ENCODE measurements at regions not wholly inside any gene's neighbourhood (a gene's known extent, or its start where the extent isn't known, plus 50 kb on each side); places are given as distances from the start of the nearest gene placed in this dataset.

- H3K4me3 ChIP-seq (ENCODE audit: low read length), result no peak overlapping the region
- no peaks in the 10 kb centered on the region for H3K27me3 ChIP-seq (ENCODE audit: control insufficient read depth, insufficient read depth, low read length)
- H3K4me1 ChIP-seq (ENCODE audit: control insufficient read depth, insufficient read depth, low read length), result peaks cover 20% of the 10 kb centered on the region
- no peaks in the 10 kb centered on the region for H3K9me3 ChIP-seq (ENCODE audit: control insufficient read depth, low read length)
- no peaks in the 10 kb centered on the region for H3K36me3 ChIP-seq (ENCODE audit: control insufficient read depth, insufficient read depth, low read length)
- no peak overlapping the region for H3K9ac ChIP-seq (ENCODE audit: low read length)
Measured at GRCh38 chr15:93178371-93178770, 89.4 kb upstream of the RGMA start.

GRCh38 chr15:93176065-93176464 lies 87.1 kb upstream of the RGMA start:
- Histone ChIP-seq H3K4me1 (ENCODE audit: control insufficient read depth, insufficient read depth, low read length) (peaks cover 12% of the 10 kb centered on the region), H3K9ac (ENCODE audit: low read length) (no peak overlapping the region), H3K4me3 (ENCODE audit: low read length) (no peak overlapping the region)

GRCh38 chr15:93174836-93175235 lies 85.8 kb upstream of the RGMA start:
- Histone ChIP-seq H3K27me3 (ENCODE audit: control insufficient read depth, insufficient read depth, low read length) (no peaks in the 10 kb centered on the region), H3K9ac (ENCODE audit: low read length) (no peak overlapping the region), H3K4me1 (ENCODE audit: control insufficient read depth, insufficient read depth, low read length) (peaks cover 12% of the 10 kb centered on the region), H3K4me3 (ENCODE audit: low read length) (no peak overlapping the region), H3K36me3 (ENCODE audit: control insufficient read depth, insufficient read depth, low read length) (no peaks in the 10 kb centered on the region), H3K9me3 (ENCODE audit: control insufficient read depth, low read length) (no peaks in the 10 kb centered on the region)

More at GRCh38 chr15:93176065-93176464, 87.1 kb upstream of the RGMA start:
- Histone ChIP-seq H3K36me3 (ENCODE audit: control insufficient read depth, insufficient read depth, low read length) (no peaks in the 10 kb centered on the region), H3K9me3 (ENCODE audit: control insufficient read depth, low read length) (no peaks in the 10 kb centered on the region), H3K27me3 (ENCODE audit: control insufficient read depth, insufficient read depth, low read length) (no peaks in the 10 kb centered on the region)

DNA sequence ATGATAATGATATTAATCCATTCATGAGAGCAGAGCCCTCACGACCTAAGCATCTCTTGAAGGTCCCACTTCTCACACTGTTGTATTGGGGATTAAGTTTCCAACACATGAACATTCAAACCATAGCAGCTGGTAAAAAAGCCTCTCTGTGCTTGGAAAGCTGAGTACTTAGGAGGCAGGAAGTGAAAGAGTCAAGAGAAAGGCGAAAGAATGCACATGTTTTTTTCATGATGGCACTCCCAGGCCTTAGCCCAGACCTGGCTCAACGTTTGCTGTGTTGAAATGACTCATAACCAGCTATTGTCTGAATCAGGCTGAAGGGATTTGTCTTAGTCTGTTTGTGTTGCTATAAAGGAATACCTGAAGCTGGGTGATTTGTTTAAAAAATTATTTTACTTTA lies 84.4 kb upstream of the RGMA start:
- Histone ChIP-seq H3K27me3 (ENCODE audit: control insufficient read depth, insufficient read depth, low read length) (no peaks in the 10 kb centered on the region), H3K36me3 (ENCODE audit: control insufficient read depth, insufficient read depth, low read length) (no peaks in the 10 kb centered on the region), H3K9ac (ENCODE audit: low read length) (no peak overlapping the region), H3K4me3 (ENCODE audit: low read length) (no peak overlapping the region), H3K9me3 (ENCODE audit: control insufficient read depth, low read length) (no peaks in the 10 kb centered on the region), H3K4me1 (ENCODE audit: control insufficient read depth, insufficient read depth, low read length) (no peaks in the 10 kb centered on the region)

DNA sequence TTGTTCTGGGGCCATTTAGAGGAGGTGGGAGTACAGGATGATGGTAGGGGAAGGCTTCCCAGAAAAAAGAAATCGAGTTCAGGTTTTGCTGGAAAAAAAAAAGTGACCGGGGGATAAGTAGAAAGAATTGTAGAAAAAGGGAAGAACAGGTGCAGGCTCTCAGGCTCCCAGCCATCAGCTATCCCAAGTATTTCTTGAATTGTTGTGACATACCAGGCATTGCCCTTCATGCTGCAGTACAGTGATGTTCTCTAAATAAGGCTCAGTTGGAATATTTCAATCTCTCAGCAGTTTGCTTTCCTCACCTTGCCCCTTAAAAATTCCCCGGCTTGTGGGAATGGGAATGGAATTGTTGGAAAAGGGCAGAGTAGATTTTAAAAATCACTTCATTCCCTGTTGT lies 82.5 kb upstream of the RGMA start:
- H3K9me3 ChIP-seq (ENCODE audit: control insufficient read depth, low read length), result no peaks in the 10 kb centered on the region
- no peak overlapping the region for H3K4me3 ChIP-seq (ENCODE audit: low read length)
- H3K4me1 ChIP-seq (ENCODE audit: control insufficient read depth, insufficient read depth, low read length), result no peaks in the 10 kb centered on the region
- H3K36me3 ChIP-seq (ENCODE audit: control insufficient read depth, insufficient read depth, low read length), result no peaks in the 10 kb centered on the region
- H3K27me3 ChIP-seq (ENCODE audit: control insufficient read depth, insufficient read depth, low read length), result no peaks in the 10 kb centered on the region
- no peak overlapping the region for H3K9ac ChIP-seq (ENCODE audit: low read length)

DNA sequence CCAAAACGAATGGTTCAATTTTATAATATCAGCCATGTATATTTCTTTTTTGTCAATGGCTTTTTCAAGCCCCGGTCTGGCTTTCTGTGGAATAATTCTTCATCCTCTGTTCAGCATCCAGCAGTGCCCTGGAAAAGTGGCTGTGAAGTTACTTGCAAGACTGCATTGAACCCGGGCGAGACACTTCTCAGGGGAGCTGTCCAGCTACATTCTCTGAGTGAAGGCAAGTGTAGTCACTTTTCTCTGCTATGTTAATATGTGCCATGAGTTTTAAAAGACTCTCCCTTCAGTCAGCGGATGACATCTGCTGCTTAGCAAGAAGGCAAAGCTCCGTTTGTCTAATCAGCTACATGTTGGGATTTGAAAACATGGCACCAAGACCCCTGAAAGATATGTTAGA lies 81.3 kb upstream of the RGMA start:
- no peaks in the 10 kb centered on the region for H3K27me3 ChIP-seq (ENCODE audit: control insufficient read depth, insufficient read depth, low read length)
- no peaks in the 10 kb centered on the region for H3K36me3 ChIP-seq (ENCODE audit: control insufficient read depth, insufficient read depth, low read length)
- no peak overlapping the region for H3K9ac ChIP-seq (ENCODE audit: low read length)
- H3K4me3 ChIP-seq (ENCODE audit: low read length), result no peak overlapping the region
- no peaks in the 10 kb centered on the region for H3K9me3 ChIP-seq (ENCODE audit: control insufficient read depth, low read length)
- H3K4me1 ChIP-seq (ENCODE audit: control insufficient read depth, insufficient read depth, low read length), result no peaks in the 10 kb centered on the region

DNA sequence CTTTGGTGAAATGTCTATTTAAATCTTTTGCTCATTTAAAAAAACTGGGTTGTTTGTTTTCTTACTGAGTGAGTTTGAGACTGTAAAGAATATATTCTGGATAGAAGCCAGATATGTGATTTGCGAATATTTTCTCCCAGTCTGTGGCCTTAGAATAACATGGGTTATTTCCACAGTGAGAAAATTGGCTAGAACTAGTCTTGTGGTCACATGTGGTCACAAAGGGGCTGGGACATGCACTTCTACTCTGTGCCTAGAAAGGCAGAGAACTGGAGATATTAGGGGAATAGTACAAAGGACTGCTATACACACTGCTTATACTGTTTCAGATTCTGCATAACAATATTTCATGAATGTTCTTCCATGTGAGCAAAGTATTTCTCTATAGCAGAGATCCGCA lies 79.9 kb upstream of the RGMA start:
- Histone ChIP-seq H3K36me3 (ENCODE audit: control insufficient read depth, insufficient read depth, low read length) (no peaks in the 10 kb centered on the region), H3K4me3 (ENCODE audit: low read length) (no peak overlapping the region), H3K4me1 (ENCODE audit: control insufficient read depth, insufficient read depth, low read length) (no peaks in the 10 kb centered on the region), H3K27me3 (ENCODE audit: control insufficient read depth, insufficient read depth, low read length) (no peaks in the 10 kb centered on the region), H3K9ac (ENCODE audit: low read length) (no peak overlapping the region), H3K9me3 (ENCODE audit: control insufficient read depth, low read length) (no peaks in the 10 kb centered on the region)

DNA sequence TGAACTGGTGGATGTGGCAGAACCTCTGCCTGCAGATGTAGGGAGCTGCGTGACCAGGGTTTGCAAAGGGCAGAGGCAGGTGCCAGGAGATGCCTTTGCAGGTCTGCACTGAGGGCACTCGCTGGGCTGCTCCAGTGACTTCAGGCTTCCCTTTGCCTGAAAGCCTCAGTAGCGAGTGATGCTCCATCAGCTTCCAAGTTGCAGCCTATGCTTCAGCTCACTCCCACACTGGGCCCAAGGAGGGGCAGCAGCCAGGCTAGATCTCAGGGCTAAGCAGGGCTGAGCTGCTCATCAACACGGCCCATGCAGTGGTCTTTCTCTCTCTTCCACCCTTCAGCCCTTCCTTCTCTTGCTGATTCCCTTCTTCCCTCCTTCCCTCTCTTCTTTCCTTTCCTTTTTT lies 78.3 kb upstream of the RGMA start:
- Histone ChIP-seq H3K4me1 (ENCODE audit: control insufficient read depth, insufficient read depth, low read length) (no peaks in the 10 kb centered on the region), H3K9me3 (ENCODE audit: control insufficient read depth, low read length) (no peaks in the 10 kb centered on the region), H3K27me3 (ENCODE audit: control insufficient read depth, insufficient read depth, low read length) (no peaks in the 10 kb centered on the region), H3K4me3 (ENCODE audit: low read length) (no peak overlapping the region), H3K36me3 (ENCODE audit: control insufficient read depth, insufficient read depth, low read length) (no peaks in the 10 kb centered on the region), H3K9ac (ENCODE audit: low read length) (no peak overlapping the region)

DNA sequence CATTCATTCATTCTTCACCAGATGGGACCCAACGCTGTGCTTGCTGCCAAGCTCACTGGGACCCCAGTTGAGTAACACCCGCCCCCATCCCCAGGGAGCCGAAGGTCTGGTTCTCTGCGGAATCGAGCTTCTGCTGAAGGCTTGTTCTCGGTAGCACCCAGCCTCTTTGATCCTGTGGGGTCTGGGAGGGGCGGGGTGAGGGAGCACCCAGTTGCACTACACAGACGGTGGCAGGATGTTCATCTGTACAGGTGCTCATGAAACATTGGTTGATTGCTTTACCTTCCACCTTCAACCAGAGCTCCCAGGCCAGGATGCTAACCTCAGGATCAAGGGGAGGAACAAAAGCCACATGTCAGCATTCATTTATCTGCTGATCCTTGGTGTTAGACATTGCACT lies 77.7 kb upstream of the RGMA start:
- H3K36me3 ChIP-seq (ENCODE audit: control insufficient read depth, insufficient read depth, low read length), result no peaks in the 10 kb centered on the region
- no peaks in the 10 kb centered on the region for H3K4me1 ChIP-seq (ENCODE audit: control insufficient read depth, insufficient read depth, low read length)
- no peaks in the 10 kb centered on the region for H3K9me3 ChIP-seq (ENCODE audit: control insufficient read depth, low read length)
- H3K4me3 ChIP-seq (ENCODE audit: low read length), result no peak overlapping the region
- no peak overlapping the region for H3K9ac ChIP-seq (ENCODE audit: low read length)
- H3K27me3 ChIP-seq (ENCODE audit: control insufficient read depth, insufficient read depth, low read length), result no peaks in the 10 kb centered on the region

DNA sequence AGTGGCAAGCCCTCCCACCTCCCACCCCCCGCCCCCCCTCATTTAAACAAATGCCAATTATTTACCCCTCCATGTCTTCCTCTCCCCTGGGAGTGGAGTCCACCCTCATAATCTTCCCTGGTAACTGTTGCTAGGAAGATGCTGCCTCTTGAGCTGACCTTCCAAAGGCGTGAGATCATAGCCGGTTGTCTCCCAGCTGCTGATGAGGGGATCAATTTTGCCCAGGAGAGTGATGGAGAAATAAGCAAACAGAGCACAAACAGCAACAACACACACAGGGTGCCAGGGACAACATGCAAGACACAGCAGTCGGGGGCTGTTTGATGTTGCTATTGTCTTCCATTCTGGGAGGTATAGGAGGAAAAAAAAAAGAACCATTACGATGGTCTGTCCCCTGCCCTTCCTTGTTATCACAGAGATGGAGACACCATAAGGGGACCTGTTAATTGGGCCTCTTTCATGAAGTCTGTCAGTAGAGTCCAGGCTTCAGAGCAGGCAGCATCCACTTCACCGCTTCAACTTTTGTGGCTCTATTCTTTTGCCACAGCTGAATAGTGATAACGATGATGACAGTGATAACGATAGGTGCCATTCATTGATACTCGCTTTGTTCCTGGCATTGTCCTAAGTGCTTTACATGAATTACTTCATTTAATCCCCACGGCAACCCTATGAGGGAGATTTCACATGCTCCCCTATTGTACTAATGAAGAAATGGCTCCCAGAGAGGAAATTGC lies 76.9 kb upstream of the RGMA start:
- Histone ChIP-seq H3K36me3 (ENCODE audit: control insufficient read depth, insufficient read depth, low read length) (no peaks in the 10 kb centered on the region), H3K4me3 (ENCODE audit: low read length) (no peak overlapping the region), H3K4me1 (ENCODE audit: control insufficient read depth, insufficient read depth, low read length) (no peaks in the 10 kb centered on the region), H3K9ac (ENCODE audit: low read length) (no peak overlapping the region), H3K9me3 (ENCODE audit: control insufficient read depth, low read length) (no peaks in the 10 kb centered on the region), H3K27me3 (ENCODE audit: control insufficient read depth, insufficient read depth, low read length) (no peaks in the 10 kb centered on the region)

GRCh38 chr15:93164409-93164808 lies 75.4 kb upstream of the RGMA start:
- no peaks in the 10 kb centered on the region for H3K4me1 ChIP-seq (ENCODE audit: control insufficient read depth, insufficient read depth, low read length)
- no peaks in the 10 kb centered on the region for H3K27me3 ChIP-seq (ENCODE audit: control insufficient read depth, insufficient read depth, low read length)
- no peak overlapping the region for H3K9ac ChIP-seq (ENCODE audit: low read length)
- no peak overlapping the region for H3K4me3 ChIP-seq (ENCODE audit: low read length)
- no peaks in the 10 kb centered on the region for H3K9me3 ChIP-seq (ENCODE audit: control insufficient read depth, low read length)
- H3K36me3 ChIP-seq (ENCODE audit: control insufficient read depth, insufficient read depth, low read length), result no peaks in the 10 kb centered on the region

GRCh38 chr15:93162560-93162959 lies 73.5 kb upstream of the RGMA start:
- H3K9ac ChIP-seq (ENCODE audit: low read length), result no peak overlapping the region
- H3K4me1 ChIP-seq (ENCODE audit: control insufficient read depth, insufficient read depth, low read length), result no peaks in the 10 kb centered on the region
- no peaks in the 10 kb centered on the region for H3K27me3 ChIP-seq (ENCODE audit: control insufficient read depth, insufficient read depth, low read length)
- no peak overlapping the region for H3K4me3 ChIP-seq (ENCODE audit: low read length)
- H3K9me3 ChIP-seq (ENCODE audit: control insufficient read depth, low read length), result no peaks in the 10 kb centered on the region
- no peaks in the 10 kb centered on the region for H3K36me3 ChIP-seq (ENCODE audit: control insufficient read depth, insufficient read depth, low read length)

GRCh38 chr15:93159930-93160329 lies 70.9 kb upstream of the RGMA start:
- Histone ChIP-seq H3K27me3 (ENCODE audit: control insufficient read depth, insufficient read depth, low read length) (no peaks in the 10 kb centered on the region), H3K9ac (ENCODE audit: low read length) (no peak overlapping the region), H3K36me3 (ENCODE audit: control insufficient read depth, insufficient read depth, low read length) (no peaks in the 10 kb centered on the region), H3K9me3 (ENCODE audit: control insufficient read depth, low read length) (no peaks in the 10 kb centered on the region), H3K4me3 (ENCODE audit: low read length) (no peak overlapping the region), H3K4me1 (ENCODE audit: control insufficient read depth, insufficient read depth, low read length) (no peaks in the 10 kb centered on the region)

Data from mucosa of stomach (tissue), 1 donor.